GM23338 (cell line): ENCODE measurements at regions not wholly inside any gene's neighbourhood (a gene's known extent, or its start where the extent isn't known, plus 50 kb on each side); places are given as distances from the start of the nearest gene placed in this dataset.

Experiments
- ATAC-seq: fragments of 200-7000 bp; cut with Tn5 transposase; 3 replicates; pipeline ENCODE4 v1.9.1; 2020
- DNase-seq: peaks from one replicate; pipeline ENCODE4 v3.0.0-alpha.2; 2015; ENCODE audit warnings: low spot score
- H2AFZ ChIP-seq: fragments of 200-600 bp; sonication (generic); 2 replicates; pipeline ENCODE4 v1.8.0; 2016; ENCODE audit warnings: antibody characterized with exemption, mild to moderate bottlenecking, moderate library complexity
- H3F3A ChIP-seq: fragments of 200-600 bp; sonication (generic); replicated peaks from 2 replicates; pipeline ENCODE4 v1.8.0; 2017; ENCODE audit warnings: antibody characterized with exemption, mixed run types, low read depth
- H3K27ac ChIP-seq: fragments of 200-600 bp; sonication (generic); 2 replicates; pipeline ENCODE4 v1.6.1; 2016; ENCODE audit warnings: low read depth
- H3K27me3 ChIP-seq: fragments of 200-600 bp; sonication (generic); 2 replicates; pipeline ENCODE4 v1.8.0; 2016; ENCODE audit warnings: mild to moderate bottlenecking, mixed run types, moderate library complexity; ENCODE audit not compliant: insufficient read depth
- H3K36me3 ChIP-seq: fragments of 200-600 bp; sonication (generic); 2 replicates; pipeline ENCODE4 v1.8.0; 2016; ENCODE audit warnings: mild to moderate bottlenecking; ENCODE audit not compliant: insufficient read depth
- H3K4me1 ChIP-seq: fragments of 200-600 bp; sonication (generic); 2 replicates; pipeline ENCODE4 v1.8.0; 2016; ENCODE audit warnings: mild to moderate bottlenecking, moderate library complexity; ENCODE audit not compliant: insufficient read depth
- H3K4me2 ChIP-seq: fragments of 200-600 bp; sonication (generic); 2 replicates; pipeline ENCODE4 v1.7.1; 2017; ENCODE audit warnings: mixed run types
- H3K4me3 ChIP-seq: fragments of 200-600 bp; sonication (generic); 2 replicates; pipeline ENCODE4 v1.6.1; 2016; ENCODE audit warnings: mixed run types
- H3K79me2 ChIP-seq: fragments of 200-600 bp; sonication (generic); replicated peaks from 2 replicates; pipeline ENCODE4 v1.8.0; 2017; ENCODE audit warnings: mild to moderate bottlenecking; ENCODE audit not compliant: insufficient read depth
- H3K9me2 ChIP-seq: fragments of 200-600 bp; sonication (generic); 2 replicates; pipeline ENCODE4 v1.8.0; 2017; ENCODE audit not compliant: insufficient read depth
- H4K20me1 ChIP-seq: fragments of 200-600 bp; sonication (generic); replicated peaks from 2 replicates; pipeline ENCODE4 v1.8.0; 2017; ENCODE audit warnings: mild to moderate bottlenecking; ENCODE audit not compliant: insufficient read depth
- H3K27ac Mint-ChIP-seq: 2 replicates; pipeline ENCODE4 v1.8.0; 2020; ENCODE audit warnings: inconsistent platforms, mild to moderate bottlenecking, moderate library complexity, mixed read lengths
- H3K27me3 Mint-ChIP-seq: 3 replicates; pipeline ENCODE4 v1.8.0; 2022; ENCODE audit warnings: low read depth, mild to moderate bottlenecking, moderate library complexity, mixed read lengths, inconsistent platforms; ENCODE audit not compliant: insufficient read depth, poor library complexity
- H3K36me3 Mint-ChIP-seq: 3 replicates; pipeline ENCODE4 v1.8.0; 2021; ENCODE audit warnings: low read depth, mild to moderate bottlenecking, inconsistent platforms, moderate library complexity, mixed read lengths
- H3K4me1 Mint-ChIP-seq: 3 replicates; pipeline ENCODE4 v1.8.0; 2020; ENCODE audit warnings: mild to moderate bottlenecking, inconsistent platforms, mixed read lengths
- H3K4me3 Mint-ChIP-seq: 3 replicates; pipeline ENCODE4 v1.8.0; 2021; ENCODE audit warnings: moderate library complexity, mild to moderate bottlenecking, inconsistent platforms, mixed read lengths
- H3K9me3 Mint-ChIP-seq: 3 replicates; pipeline ENCODE4 v1.8.0; 2020; ENCODE audit warnings: moderate library complexity, mild to moderate bottlenecking, inconsistent platforms, mixed read lengths
- EZH2 ChIP-seq: fragments of 200-600 bp; sonication (generic); IDR thresholded peaks from one replicate; pipeline ENCODE4 v1.8.0; 2017; ENCODE audit warnings: antibody characterized with exemption, mild to moderate bottlenecking, low read depth; ENCODE audit not compliant: unreplicated experiment
- EZH2phosphoT487 ChIP-seq: fragments of 200-600 bp; sonication (generic); IDR thresholded peaks from one replicate; pipeline ENCODE4 v1.8.1; 2018; ENCODE audit warnings: antibody characterized with exemption; ENCODE audit not compliant: unreplicated experiment
- JUNB ChIP-seq: IDR thresholded peaks from one replicate; pipeline ENCODE4 v1.6.1; 2016; ENCODE audit warnings: antibody characterized with exemption; ENCODE audit not compliant: unreplicated experiment
- NANOG ChIP-seq: IDR thresholded peaks from 2 replicates; pipeline ENCODE4 v1.6.1; 2016; ENCODE audit warnings: antibody characterized with exemption, borderline replicate concordance
- POLR2AphosphoS5 ChIP-seq: IDR thresholded peaks from 2 replicates; pipeline ENCODE4 v1.6.1; 2016; ENCODE audit warnings: antibody characterized with exemption, low read depth
- REST ChIP-seq: IDR thresholded peaks from one replicate; pipeline ENCODE4 v1.6.1; 2018; ENCODE audit warnings: antibody characterized with exemption; ENCODE audit not compliant: unreplicated experiment
- TF ChIP-seq, protein P1 (sequence below): IDR thresholded peaks from 2 replicates; pipeline ENCODE4 v1.6.1; 2016; ENCODE audit warnings: antibody characterized with exemption
- TF ChIP-seq, protein P2 (sequence below), 2 experiments: fragments of 200-600 bp in 1 of 2; sonication (generic) in 1 of 2; conservative IDR thresholded peaks; 2 replicates each; pipeline versions ENCODE4 v1.5.1 to v1.6.1; 2016 to 2017; ENCODE audit warnings: antibody characterized with exemption in 2 of 2, low read depth in 2 of 2, mild to moderate bottlenecking in 2 of 2, moderate library complexity in 1 of 2
- TF ChIP-seq, protein P3 (sequence below): fragments of 250-450 bp; sonication (Bioruptor Pico); IDR thresholded peaks from 2 replicates; pipeline ENCODE4 v1.5.0; 2020; ENCODE audit warnings: mild to moderate bottlenecking, moderate library complexity

GRCh38 chr20:24109537-24109936, 121.0 kb upstream of the GGTLC1 start:
- no peaks in the 10 kb centered on the region; the same call in 1 of the 2 replicates for H3K9me2 ChIP-seq
- peaks cover 5% of the 10 kb centered on the region for H3K27me3 Mint-ChIP-seq
- TF ChIP-seq, protein P1, sequence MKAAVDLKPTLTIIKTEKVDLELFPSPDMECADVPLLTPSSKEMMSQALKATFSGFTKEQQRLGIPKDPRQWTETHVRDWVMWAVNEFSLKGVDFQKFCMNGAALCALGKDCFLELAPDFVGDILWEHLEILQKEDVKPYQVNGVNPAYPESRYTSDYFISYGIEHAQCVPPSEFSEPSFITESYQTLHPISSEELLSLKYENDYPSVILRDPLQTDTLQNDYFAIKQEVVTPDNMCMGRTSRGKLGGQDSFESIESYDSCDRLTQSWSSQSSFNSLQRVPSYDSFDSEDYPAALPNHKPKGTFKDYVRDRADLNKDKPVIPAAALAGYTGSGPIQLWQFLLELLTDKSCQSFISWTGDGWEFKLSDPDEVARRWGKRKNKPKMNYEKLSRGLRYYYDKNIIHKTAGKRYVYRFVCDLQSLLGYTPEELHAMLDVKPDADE = no peak
- TF ChIP-seq EZH2phosphoT487 (no peak), REST (no peak), POLR2AphosphoS5 (no peak), EZH2 (no peak), JUNB (no peak), NANOG (no peak)
- TF ChIP-seq, protein P2, sequence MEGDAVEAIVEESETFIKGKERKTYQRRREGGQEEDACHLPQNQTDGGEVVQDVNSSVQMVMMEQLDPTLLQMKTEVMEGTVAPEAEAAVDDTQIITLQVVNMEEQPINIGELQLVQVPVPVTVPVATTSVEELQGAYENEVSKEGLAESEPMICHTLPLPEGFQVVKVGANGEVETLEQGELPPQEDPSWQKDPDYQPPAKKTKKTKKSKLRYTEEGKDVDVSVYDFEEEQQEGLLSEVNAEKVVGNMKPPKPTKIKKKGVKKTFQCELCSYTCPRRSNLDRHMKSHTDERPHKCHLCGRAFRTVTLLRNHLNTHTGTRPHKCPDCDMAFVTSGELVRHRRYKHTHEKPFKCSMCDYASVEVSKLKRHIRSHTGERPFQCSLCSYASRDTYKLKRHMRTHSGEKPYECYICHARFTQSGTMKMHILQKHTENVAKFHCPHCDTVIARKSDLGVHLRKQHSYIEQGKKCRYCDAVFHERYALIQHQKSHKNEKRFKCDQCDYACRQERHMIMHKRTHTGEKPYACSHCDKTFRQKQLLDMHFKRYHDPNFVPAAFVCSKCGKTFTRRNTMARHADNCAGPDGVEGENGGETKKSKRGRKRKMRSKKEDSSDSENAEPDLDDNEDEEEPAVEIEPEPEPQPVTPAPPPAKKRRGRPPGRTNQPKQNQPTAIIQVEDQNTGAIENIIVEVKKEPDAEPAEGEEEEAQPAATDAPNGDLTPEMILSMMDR (conservative IDR thresholded peaks at IDR 0.05; ENCODE audit: low read depth in 2 of 2) = no peak
- TF ChIP-seq, protein P3, sequence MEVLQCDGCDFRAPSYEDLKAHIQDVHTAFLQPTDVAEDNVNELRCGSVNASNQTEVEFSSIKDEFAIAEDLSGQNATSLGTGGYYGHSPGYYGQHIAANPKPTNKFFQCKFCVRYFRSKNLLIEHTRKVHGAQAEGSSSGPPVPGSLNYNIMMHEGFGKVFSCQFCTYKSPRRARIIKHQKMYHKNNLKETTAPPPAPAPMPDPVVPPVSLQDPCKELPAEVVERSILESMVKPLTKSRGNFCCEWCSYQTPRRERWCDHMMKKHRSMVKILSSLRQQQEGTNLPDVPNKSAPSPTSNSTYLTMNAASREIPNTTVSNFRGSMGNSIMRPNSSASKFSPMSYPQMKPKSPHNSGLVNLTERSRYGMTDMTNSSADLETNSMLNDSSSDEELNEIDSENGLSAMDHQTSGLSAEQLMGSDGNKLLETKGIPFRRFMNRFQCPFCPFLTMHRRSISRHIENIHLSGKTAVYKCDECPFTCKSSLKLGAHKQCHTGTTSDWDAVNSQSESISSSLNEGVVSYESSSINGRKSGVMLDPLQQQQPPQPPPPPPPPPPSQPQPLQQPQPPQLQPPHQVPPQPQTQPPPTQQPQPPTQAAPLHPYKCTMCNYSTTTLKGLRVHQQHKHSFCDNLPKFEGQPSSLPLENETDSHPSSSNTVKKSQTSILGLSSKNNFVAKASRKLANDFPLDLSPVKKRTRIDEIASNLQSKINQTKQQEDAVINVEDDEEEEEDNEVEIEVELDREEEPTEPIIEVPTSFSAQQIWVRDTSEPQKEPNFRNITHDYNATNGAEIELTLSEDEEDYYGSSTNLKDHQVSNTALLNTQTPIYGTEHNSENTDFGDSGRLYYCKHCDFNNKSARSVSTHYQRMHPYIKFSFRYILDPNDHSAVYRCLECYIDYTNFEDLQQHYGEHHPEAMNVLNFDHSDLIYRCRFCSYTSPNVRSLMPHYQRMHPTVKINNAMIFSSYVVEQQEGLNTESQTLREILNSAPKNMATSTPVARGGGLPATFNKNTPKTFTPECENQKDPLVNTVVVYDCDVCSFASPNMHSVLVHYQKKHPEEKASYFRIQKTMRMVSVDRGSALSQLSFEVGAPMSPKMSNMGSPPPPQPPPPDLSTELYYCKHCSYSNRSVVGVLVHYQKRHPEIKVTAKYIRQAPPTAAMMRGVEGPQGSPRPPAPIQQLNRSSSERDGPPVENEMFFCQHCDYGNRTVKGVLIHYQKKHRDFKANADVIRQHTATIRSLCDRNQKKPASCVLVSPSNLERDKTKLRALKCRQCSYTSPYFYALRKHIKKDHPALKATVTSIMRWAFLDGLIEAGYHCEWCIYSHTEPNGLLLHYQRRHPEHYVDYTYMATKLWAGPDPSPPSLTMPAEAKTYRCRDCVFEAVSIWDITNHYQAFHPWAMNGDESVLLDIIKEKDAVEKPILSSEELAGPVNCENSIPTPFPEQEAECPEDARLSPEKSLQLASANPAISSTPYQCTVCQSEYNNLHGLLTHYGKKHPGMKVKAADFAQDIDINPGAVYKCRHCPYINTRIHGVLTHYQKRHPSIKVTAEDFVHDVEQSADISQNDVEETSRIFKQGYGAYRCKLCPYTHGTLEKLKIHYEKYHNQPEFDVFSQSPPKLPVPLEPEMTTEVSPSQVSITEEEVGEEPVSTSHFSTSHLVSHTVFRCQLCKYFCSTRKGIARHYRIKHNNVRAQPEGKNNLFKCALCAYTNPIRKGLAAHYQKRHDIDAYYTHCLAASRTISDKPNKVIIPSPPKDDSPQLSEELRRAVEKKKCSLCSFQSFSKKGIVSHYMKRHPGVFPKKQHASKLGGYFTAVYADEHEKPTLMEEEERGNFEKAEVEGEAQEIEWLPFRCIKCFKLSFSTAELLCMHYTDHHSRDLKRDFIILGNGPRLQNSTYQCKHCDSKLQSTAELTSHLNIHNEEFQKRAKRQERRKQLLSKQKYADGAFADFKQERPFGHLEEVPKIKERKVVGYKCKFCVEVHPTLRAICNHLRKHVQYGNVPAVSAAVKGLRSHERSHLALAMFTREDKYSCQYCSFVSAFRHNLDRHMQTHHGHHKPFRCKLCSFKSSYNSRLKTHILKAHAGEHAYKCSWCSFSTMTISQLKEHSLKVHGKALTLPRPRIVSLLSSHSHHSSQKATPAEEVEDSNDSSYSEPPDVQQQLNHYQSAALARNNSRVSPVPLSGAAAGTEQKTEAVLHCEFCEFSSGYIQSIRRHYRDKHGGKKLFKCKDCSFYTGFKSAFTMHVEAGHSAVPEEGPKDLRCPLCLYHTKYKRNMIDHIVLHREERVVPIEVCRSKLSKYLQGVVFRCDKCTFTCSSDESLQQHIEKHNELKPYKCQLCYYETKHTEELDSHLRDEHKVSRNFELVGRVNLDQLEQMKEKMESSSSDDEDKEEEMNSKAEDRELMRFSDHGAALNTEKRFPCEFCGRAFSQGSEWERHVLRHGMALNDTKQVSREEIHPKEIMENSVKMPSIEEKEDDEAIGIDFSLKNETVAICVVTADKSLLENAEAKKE = no peak
- DNase-seq = no peak
- no peak overlapping the region for H3K4me2 ChIP-seq
- H3K4me3 ChIP-seq = no peak overlapping the region
- no peaks in the 10 kb centered on the region for H3K4me1 Mint-ChIP-seq
- no peak overlapping the region for H3K27ac ChIP-seq
- ATAC-seq = no peak
- H3K79me2 ChIP-seq = no peaks in the 10 kb centered on the region
- no peaks in the 10 kb centered on the region for H3K4me1 ChIP-seq
- no peak overlapping the region for H3K4me3 Mint-ChIP-seq
- H3F3A ChIP-seq = no peaks in the 10 kb centered on the region
- no peaks in the 10 kb centered on the region for H3K9me3 Mint-ChIP-seq
- no peaks in the 10 kb centered on the region for H3K36me3 ChIP-seq
- H3K27me3 ChIP-seq = no peaks in the 10 kb centered on the region
- no peak overlapping the region for H3K27ac Mint-ChIP-seq
- H3K36me3 Mint-ChIP-seq = no peaks in the 10 kb centered on the region
- no peak overlapping the region for H2AFZ ChIP-seq
- no peaks in the 10 kb centered on the region for H4K20me1 ChIP-seq
